ENCODE measurements at regions not wholly inside any gene's neighbourhood (a gene's known extent, or its start where the extent isn't known, plus 50 kb on each side); places are given as distances from the start of the nearest gene placed in this dataset.

DNA sequence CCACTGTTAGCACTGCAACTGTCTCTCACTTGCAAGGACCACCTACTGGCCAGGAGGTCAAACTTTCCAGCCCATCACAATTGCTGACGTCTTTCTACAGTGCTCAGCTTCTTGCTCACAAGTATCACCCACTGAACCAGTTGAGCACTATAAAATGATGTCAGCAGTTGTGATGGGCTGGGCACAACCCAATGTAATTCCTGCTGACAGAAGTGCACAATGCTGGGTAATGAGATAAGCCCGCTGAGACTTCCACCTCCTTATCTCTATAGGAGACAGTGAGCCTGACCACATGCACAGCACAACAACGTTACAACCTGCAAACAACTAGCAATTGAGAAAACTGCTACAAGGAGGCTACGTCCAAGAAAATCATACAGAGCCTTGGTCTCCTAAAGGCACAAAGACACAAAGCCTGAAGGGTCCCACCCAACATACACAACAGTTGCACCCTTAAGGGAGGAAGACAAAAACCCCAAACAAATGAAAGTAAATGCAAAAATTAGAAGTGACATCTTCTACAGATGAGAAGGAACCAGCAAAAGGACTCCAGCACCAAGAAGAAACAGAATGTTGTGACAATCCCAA lies 273.2 kb downstream of the LIG4 start:
- TF ChIP-seq POLR2AphosphoS5 (IDR thresholded peaks at IDR 0.05; ENCODE audit: borderline replicate concordance, low read depth, low read length) (no peak), EZH2 (IDR thresholded peaks at IDR 0.05) (no peak), FOXP2 (optimal IDR thresholded peaks at IDR 0.05; ENCODE audit: control extremely low read depth, extremely low read length, insufficient read depth) (no peak)

All from SK-N-MC (cell line).